Trophoblast cell (in vitro differentiated cells and primary cell): ENCODE measurements at regions not wholly inside any gene's neighbourhood (a gene's known extent, or its start where the extent isn't known, plus 50 kb on each side); places are given as distances from the start of the nearest gene placed in this dataset.

Source experiments
- DNase-seq, 2 donors: peaks; one replicate each; pipeline ENCODE4 v3.0.0-alpha.2; 2016
- H2AFZ ChIP-seq: 2 replicates; pipeline ENCODE4 v1.6.1; 2013; ENCODE audit warnings: low read length, moderate library complexity, mild to moderate bottlenecking; ENCODE audit not compliant: insufficient read depth, poor library complexity
- H2AK5ac ChIP-seq: 2 replicates; pipeline ENCODE4 v1.6.1; 2013; ENCODE audit warnings: mild to moderate bottlenecking, low read length
- H2BK120ac ChIP-seq: 2 replicates; pipeline ENCODE4 v1.6.1; 2013; ENCODE audit warnings: low read length, mild to moderate bottlenecking, moderate library complexity; ENCODE audit not compliant: insufficient read depth, poor library complexity
- H2BK12ac ChIP-seq: 2 replicates; pipeline ENCODE4 v1.6.1; 2013; ENCODE audit warnings: mild to moderate bottlenecking, low read length, moderate library complexity
- H2BK5ac ChIP-seq: 2 replicates; pipeline ENCODE4 v1.6.1; 2013; ENCODE audit warnings: low read length, low read depth, moderate library complexity, mild to moderate bottlenecking; ENCODE audit not compliant: poor library complexity
- H3K14ac ChIP-seq: 2 replicates; pipeline ENCODE4 v1.6.1; 2013; ENCODE audit warnings: mild to moderate bottlenecking, low read length
- H3K18ac ChIP-seq: 2 replicates; pipeline ENCODE4 v1.6.1; 2013; ENCODE audit warnings: mild to moderate bottlenecking, low read length
- H3K23ac ChIP-seq: 2 replicates; pipeline ENCODE4 v1.6.1; 2013; ENCODE audit warnings: low read length
- H3K27ac ChIP-seq: 2 replicates; pipeline ENCODE4 v1.5.1; 2013; ENCODE audit warnings: low read depth, mild to moderate bottlenecking, inconsistent platforms, low read length, moderate library complexity
- H3K27me3 ChIP-seq: 2 replicates; pipeline ENCODE4 v1.6.1; 2013; ENCODE audit warnings: inconsistent platforms, mild to moderate bottlenecking, low read length, moderate library complexity; ENCODE audit not compliant: insufficient read depth
- H3K36me3 ChIP-seq, 2 experiments: 1 replicate in 1 of 2; 2 replicates in 1 of 2; pipeline ENCODE4 v1.6.1; 2013; ENCODE audit warnings: low read length in 2 of 2, mild to moderate bottlenecking in 2 of 2, moderate library complexity in 1 of 2; ENCODE audit not compliant: insufficient read depth in 2 of 2, control insufficient read depth in 1 of 2
- H3K4ac ChIP-seq: 2 replicates; pipeline ENCODE4 v1.6.1; 2013; ENCODE audit warnings: low read depth, mild to moderate bottlenecking, low read length, moderate library complexity
- H3K4me1 ChIP-seq, 2 experiments: 1 replicate in 1 of 2; 2 replicates in 1 of 2; pipeline ENCODE4 v1.6.1; 2013; ENCODE audit warnings: low read length in 2 of 2, mild to moderate bottlenecking in 2 of 2, moderate library complexity in 1 of 2; ENCODE audit not compliant: insufficient read depth in 2 of 2, control insufficient read depth in 1 of 2
- H3K4me2 ChIP-seq: 2 replicates; pipeline ENCODE4 v1.6.1; 2013; ENCODE audit warnings: inconsistent platforms, mild to moderate bottlenecking, low read length, moderate library complexity
- H3K4me3 ChIP-seq: 2 replicates; pipeline ENCODE4 v1.5.1; 2013; ENCODE audit warnings: mild to moderate bottlenecking, low read depth, low read length, inconsistent platforms
- H3K79me1 ChIP-seq: one replicate; pipeline ENCODE4 v1.6.1; 2013; ENCODE audit warnings: low read length
- H3K79me2 ChIP-seq: 2 replicates; pipeline ENCODE4 v1.6.1; 2013; ENCODE audit warnings: low read length, mild to moderate bottlenecking; ENCODE audit not compliant: control insufficient read depth, insufficient read depth, poor library complexity
- H3K9ac ChIP-seq: 2 replicates; pipeline ENCODE4 v1.6.1; 2013; ENCODE audit warnings: mild to moderate bottlenecking, low read length
- H3K9me3 ChIP-seq: 2 replicates; pipeline ENCODE4 v1.6.1; 2013; ENCODE audit warnings: low read depth, mild to moderate bottlenecking, control low read depth, inconsistent platforms, low read length; ENCODE audit not compliant: insufficient read depth
- H4K12ac ChIP-seq: 2 replicates; pipeline ENCODE4 v1.6.1; 2013; ENCODE audit warnings: low read depth, mild to moderate bottlenecking, low read length, moderate library complexity
- H4K8ac ChIP-seq: 2 replicates; pipeline ENCODE4 v1.6.1; 2013; ENCODE audit warnings: low read depth, mild to moderate bottlenecking, low read length, moderate library complexity
- H4K91ac ChIP-seq: one replicate; pipeline ENCODE4 v1.6.1; 2013; ENCODE audit warnings: low read depth, mild to moderate bottlenecking, low read length, moderate library complexity
- WGBS: extraction: QIAGEN DNeasy Blood & Tissue Kit; methylation state at CpG from one replicate; pipeline ENCODE4 v1.1.7; 2013; ENCODE audit warnings: missing lambda C conversion rate; ENCODE audit not compliant: insufficient read length, insufficient coverage; ENCODE audit errors: extremely low coverage; 5-methylcytosine and 5-hydroxymethylcytosine counted together

- Histone ChIP-seq H2BK5ac (no peak overlapping the region), H3K9me3 (no peaks in the 10 kb centered on the region), H2BK12ac (no peak overlapping the region), H3K4me3 (no peak overlapping the region), H4K8ac (no peak overlapping the region), H4K12ac (no peak overlapping the region), H3K4ac (no peak overlapping the region), H3K4me2 (no peak overlapping the region), H3K4me1 (no peaks in the 10 kb centered on the region), H3K79me2 (no peaks in the 10 kb centered on the region), H2AFZ (no peak overlapping the region), H3K9ac (no peak overlapping the region), H2BK120ac (no peak overlapping the region), H3K36me3 (no peaks in the 10 kb centered on the region), H2AK5ac (no peak overlapping the region), H3K27ac (no peak overlapping the region), H3K27me3 (no peaks in the 10 kb centered on the region), H3K79me1 (no peaks in the 10 kb centered on the region), H3K18ac (no peak overlapping the region), H3K23ac (no peak overlapping the region), H3K14ac (no peak overlapping the region), H4K91ac (no peak overlapping the region)
- WGBS: no CpG with 5 or more reads among the region's 6 CpGs
- no peak for DNase-seq
Observed at GRCh38 chr20:41671143-41671542, 53.0 kb upstream of the CHD6 start.

GRCh38 chr20:41670631-41671030, 52.5 kb upstream of the CHD6 start:
- no peak overlapping the region for H2AFZ ChIP-seq
- H3K9ac ChIP-seq: no peak overlapping the region
- H2BK120ac ChIP-seq: no peak overlapping the region
- H2BK5ac ChIP-seq: no peak overlapping the region
- no peak overlapping the region for H3K4ac ChIP-seq
- no peak overlapping the region for H2BK12ac ChIP-seq
- no CpG with 5 or more reads among the region's 6 CpGs for WGBS
- no peaks in the 10 kb centered on the region for H3K79me2 ChIP-seq
- H3K27ac ChIP-seq: no peak overlapping the region
- H3K4me3 ChIP-seq: no peak overlapping the region
- no peaks in the 10 kb centered on the region for H3K36me3 ChIP-seq
- DNase-seq: no peak
- H3K18ac ChIP-seq: no peak overlapping the region
- H3K9me3 ChIP-seq: no peaks in the 10 kb centered on the region
- no peak overlapping the region for H2AK5ac ChIP-seq
- no peak overlapping the region for H4K8ac ChIP-seq
- no peaks in the 10 kb centered on the region for H3K27me3 ChIP-seq
- no peak overlapping the region for H4K91ac ChIP-seq
- no peak overlapping the region for H3K14ac ChIP-seq
- H3K79me1 ChIP-seq: no peaks in the 10 kb centered on the region
- H4K12ac ChIP-seq: no peak overlapping the region
- no peak overlapping the region for H3K23ac ChIP-seq
- H3K4me1 ChIP-seq: no peaks in the 10 kb centered on the region
- no peak overlapping the region for H3K4me2 ChIP-seq

GRCh38 chr20:41669708-41670263, 51.6 kb upstream of the CHD6 start:
- DNase-seq: no peak
- Histone ChIP-seq H3K4me3 (no peak overlapping the region), H3K9me3 (no peaks in the 10 kb centered on the region), H3K23ac (no peak overlapping the region), H2BK120ac (no peak overlapping the region), H4K12ac (no peak overlapping the region), H3K36me3 (no peaks in the 10 kb centered on the region), H3K4ac (no peak overlapping the region), H3K9ac (no peak overlapping the region), H3K79me2 (no peaks in the 10 kb centered on the region), H3K27me3 (no peaks in the 10 kb centered on the region), H3K14ac (no peak overlapping the region), H3K4me1 (no peaks in the 10 kb centered on the region), H2AFZ (no peak overlapping the region), H2BK5ac (no peak overlapping the region), H4K8ac (no peak overlapping the region), H4K91ac (no peak overlapping the region), H2BK12ac (no peak overlapping the region), H2AK5ac (no peak overlapping the region), H3K79me1 (no peaks in the 10 kb centered on the region), H3K4me2 (no peak overlapping the region), H3K27ac (no peak overlapping the region), H3K18ac (no peak overlapping the region)
- no CpG with 5 or more reads among the region's 6 CpGs for WGBS

GRCh38 chr20:41668057-41668749, 50.0 kb upstream of the CHD6 start:
- Histone ChIP-seq H3K79me2 (no peaks in the 10 kb centered on the region), H3K14ac (no peak overlapping the region), H2BK120ac (no peak overlapping the region), H2AK5ac (no peak overlapping the region), H4K12ac (no peak overlapping the region), H3K4me1 (no peaks in the 10 kb centered on the region), H3K23ac (no peak overlapping the region), H4K91ac (no peak overlapping the region), H3K79me1 (no peaks in the 10 kb centered on the region), H2AFZ (no peak overlapping the region), H3K27ac (no peak overlapping the region), H3K9me3 (no peaks in the 10 kb centered on the region), H4K8ac (no peak overlapping the region), H2BK12ac (no peak overlapping the region), H3K4me2 (no peak overlapping the region), H3K27me3 (no peaks in the 10 kb centered on the region), H3K36me3 (no peaks in the 10 kb centered on the region), H3K4me3 (no peak overlapping the region), H3K4ac (no peak overlapping the region), H2BK5ac (no peak overlapping the region), H3K18ac (no peak overlapping the region), H3K9ac (no peak overlapping the region)
- WGBS: no CpG with 5 or more reads among the region's 1 CpG
- no peak for DNase-seq
